Activated CD4-positive, alpha-beta T cell treated with anti-CD3 and anti-CD28 coated beads, Interleukin-2, Interleukin-6, amounts not matched to agents 100 ng/mL and 50 ng/mL, durations not matched to agents 16 hours and 8 hours (primary cell): ENCODE measurements at regions not wholly inside any gene's neighbourhood (a gene's known extent, or its start where the extent isn't known, plus 50 kb on each side); places are given as distances from the start of the nearest gene placed in this dataset.
"Not testable (repeated sequence)": the region's sequence is repeated elsewhere in the genome, so short reads cannot be mapped to it uniquely, and the experiment has no call there.

Source experiments
- DNase-seq: peaks from one replicate; pipeline ENCODE4 v3.0.0-alpha.2; 2020

GRCh38 chr4:155590796-155591585, 75.7 kb upstream of the GUCY1A1 start:
- no peak for DNase-seq

GRCh38 chr4:155588437-155588836, 78.2 kb upstream of the GUCY1A1 start:
- DNase-seq: no peak

DNA sequence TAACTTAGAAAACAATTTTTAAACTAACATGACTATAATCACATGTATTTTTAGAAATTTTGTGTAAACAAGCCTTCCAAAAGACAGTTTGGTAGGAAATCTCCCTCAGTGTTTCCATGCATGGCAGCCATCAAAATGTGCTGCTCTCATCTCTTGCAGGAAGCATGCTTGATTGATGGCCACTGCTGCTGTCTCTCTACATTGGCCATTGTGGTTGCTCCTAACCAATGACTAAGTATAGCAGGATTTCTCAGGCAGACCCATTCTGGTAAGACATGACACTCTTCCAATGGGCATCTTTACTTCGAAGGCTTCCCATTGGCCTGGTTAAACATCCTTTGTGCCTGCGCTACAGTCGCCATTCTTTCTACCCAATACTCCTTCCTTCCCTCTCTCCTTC, 78.9 kb upstream of the GUCY1A1 start:
- DNase-seq: no peak

GRCh38 chr4:155582971-155583437, 83.6 kb upstream of the GUCY1A1 start:
- DNase-seq: peak; percentile 16

GRCh38 chr4:155582041-155582440, 84.6 kb upstream of the GUCY1A1 start:
- DNase-seq: no peak

DNA sequence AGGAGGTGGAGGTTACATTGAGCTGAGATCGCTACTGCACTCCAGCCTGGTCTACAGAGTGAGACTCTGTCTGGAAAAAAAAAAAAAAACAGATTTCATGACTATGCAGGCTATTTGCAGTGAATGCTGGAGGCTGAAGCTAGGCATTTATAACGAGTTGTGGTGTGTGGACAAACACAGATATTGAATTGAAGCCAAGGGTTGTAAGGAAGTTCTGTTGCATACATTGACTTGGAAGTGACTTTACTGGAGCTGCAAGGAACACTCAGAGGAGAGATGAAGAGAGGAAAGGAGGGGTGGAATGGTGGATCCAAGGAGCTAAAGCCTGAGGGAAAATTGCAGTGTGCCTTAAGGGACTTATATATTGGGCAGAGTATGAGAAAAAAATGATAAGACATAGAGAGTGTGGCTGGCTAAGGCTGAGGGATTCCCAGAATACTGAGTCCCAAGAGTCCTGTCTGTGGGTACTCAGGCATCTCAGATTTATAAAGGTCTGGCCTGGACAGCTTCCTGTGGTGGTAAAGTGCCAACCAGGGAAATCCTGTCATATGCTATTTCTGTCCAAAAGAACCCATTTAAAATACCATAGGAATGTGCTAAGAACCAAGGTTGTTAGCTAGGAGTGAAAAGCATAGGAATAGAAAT, 87.8 kb upstream of the GUCY1A1 start:
- DNase-seq: no peak

GRCh38 chr4:155578219-155578618, 88.4 kb upstream of the GUCY1A1 start:
- DNase-seq: no peak

- DNase-seq: not testable (repeated sequence)
Observed at GRCh38 chr4:155574329-155574728, 92.3 kb upstream of the GUCY1A1 start.

DNA sequence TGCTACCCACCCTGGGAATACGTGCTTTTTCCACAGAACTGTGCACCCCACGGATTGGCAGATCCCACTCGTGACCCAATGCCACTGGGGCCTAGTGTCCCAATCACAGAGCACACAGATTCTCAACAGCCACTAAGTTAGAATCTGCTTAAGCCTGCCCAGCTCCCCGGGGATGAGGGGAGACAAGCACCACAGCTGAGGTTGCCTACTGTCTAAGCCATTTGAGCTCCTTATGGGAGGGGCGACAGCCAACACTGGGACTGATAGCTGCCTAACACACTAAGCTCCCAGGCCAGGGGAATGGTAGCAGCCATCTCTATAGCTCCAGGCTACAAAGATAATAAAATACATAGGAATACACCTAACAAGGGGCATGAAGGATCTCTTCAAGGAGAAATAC, 93.5 kb upstream of the GUCY1A1 start:
- no peak for DNase-seq

DNA sequence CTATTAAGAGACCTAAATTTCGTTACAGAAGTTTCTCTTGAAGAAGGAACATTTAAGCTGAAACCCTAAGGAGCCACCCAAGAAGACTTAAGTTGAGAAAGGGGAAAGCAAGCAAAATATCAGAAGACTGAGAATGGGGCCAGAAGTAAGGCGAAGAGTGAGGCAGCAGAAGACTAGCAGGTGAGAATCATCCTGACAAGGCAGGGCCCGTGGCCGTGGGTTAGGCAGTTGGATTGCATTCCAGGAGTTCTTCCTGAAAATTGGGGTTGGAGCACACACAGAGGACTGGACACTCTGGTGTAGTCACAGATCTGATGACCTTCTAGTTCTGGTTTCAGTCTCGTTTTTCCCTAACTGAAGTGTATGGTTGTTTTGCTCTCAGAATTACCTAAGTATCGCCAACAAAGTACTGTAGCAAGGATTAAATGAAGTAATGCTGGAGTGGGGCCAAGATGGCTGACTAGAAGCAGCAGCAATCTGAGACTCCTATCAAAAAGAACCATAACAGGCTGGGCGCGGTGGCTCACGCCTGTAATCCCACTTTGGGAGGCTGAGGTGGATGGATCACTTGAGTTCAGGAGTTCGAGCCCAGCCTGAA, 94.4 kb upstream of the GUCY1A1 start:
- DNase-seq: no peak

GRCh38 chr4:155571184-155571944, 95.3 kb upstream of the GUCY1A1 start:
- DNase-seq: no peak

DNA sequence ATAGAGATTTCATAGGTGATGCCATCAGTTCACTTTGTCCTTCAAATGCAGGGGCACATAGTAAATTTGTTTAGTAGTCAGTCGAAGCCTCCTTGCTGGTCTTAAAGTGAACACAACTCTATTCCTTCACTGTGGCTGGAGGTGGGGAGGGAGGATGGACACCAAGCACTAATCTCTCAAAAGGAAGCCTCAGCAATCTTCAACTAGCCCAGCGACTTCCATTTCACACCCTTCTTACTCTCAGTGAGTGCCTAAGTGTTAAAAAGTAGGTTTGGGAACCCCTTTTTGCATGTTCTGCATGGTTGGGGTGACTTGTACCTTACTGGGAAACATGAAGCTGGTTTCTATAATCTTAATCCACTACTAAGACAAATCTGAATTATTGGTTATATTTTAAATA, 96.0 kb upstream of the GUCY1A1 start:
- no peak for DNase-seq

DNA sequence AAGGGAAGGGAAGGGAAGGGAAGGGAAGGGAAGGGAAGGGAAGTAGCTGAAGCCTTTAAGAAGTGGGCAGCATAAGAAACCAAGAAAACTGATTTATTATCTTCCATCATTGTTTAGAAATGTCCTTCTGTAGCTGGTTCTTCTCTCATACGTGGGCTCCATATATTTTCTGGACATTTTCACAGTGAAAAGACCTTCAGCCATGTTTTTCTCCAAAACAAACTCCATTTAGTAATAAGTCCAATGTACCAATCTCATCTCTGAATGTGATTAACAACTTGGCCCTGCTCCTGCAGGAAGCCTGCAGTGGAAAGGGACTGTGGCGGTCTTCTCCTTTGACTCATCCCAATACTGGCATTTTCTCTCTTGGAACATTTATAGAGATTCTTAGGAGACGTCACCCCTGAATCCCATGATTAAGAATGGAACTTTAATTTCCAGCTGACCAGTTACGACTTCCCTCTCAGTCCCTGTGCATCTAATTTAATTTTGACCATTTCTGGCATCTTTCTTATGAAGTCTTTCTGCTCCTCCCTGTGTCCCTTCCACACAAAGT, 96.6 kb upstream of the GUCY1A1 start:
- no peak for DNase-seq

GRCh38 chr4:155569471-155569870, 97.2 kb upstream of the GUCY1A1 start:
- no peak for DNase-seq

DNA sequence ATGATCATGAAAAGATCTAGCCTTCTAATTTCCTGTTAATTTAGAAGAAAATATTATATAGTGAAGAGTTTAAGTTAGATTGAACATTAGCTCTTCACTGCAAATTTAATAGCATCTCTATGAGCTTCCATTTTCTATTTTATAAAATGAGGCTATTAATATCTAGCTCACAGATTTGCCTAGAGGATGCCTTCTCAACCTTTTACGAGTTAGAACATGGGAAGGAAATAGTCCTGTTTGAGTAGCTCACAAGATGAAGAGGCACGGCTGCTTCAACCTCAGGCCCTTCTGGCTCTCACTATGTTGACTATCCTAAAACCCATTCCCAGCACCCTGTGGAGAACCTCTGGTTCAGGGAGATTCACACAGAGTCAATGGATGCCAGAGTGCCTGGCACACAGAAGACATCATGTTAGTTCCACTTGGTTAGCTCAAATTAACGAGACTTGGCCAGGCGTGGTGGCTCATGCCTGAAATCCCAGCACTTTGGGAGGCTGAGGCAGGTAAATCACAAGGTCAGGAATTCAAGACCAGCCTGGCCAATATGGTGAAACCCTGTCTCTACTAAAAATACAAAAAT, 97.9 kb upstream of the GUCY1A1 start:
- DNase-seq: no peak

DNA sequence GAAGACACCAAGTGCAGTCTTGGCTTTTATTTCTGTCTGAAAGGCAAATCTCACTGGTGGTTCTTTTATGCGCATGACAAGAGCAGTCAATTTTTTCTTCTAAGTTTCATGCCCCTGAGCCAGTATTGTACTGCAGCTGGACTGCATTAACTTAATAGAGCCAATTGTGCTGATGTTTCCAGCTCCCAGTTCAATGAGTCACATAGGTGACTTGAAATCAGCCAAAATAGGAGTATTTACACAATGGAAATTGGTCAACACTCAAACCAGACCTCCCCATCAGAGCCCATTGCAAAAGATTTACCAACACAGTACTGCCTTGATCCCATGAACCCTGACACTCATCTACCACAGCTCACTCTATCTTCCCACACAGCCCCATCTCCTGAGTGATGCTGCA, 100.3 kb upstream of the GUCY1A1 start:
- no peak for DNase-seq

GRCh38 chr4:155565776-155566175, 100.9 kb upstream of the GUCY1A1 start:
- DNase-seq: no peak

- no peak for DNase-seq
Observed at GRCh38 chr4:155565330-155565729, 101.3 kb upstream of the GUCY1A1 start.

GRCh38 chr4:155564880-155565279, 101.8 kb upstream of the GUCY1A1 start:
- DNase-seq: no peak

DNA sequence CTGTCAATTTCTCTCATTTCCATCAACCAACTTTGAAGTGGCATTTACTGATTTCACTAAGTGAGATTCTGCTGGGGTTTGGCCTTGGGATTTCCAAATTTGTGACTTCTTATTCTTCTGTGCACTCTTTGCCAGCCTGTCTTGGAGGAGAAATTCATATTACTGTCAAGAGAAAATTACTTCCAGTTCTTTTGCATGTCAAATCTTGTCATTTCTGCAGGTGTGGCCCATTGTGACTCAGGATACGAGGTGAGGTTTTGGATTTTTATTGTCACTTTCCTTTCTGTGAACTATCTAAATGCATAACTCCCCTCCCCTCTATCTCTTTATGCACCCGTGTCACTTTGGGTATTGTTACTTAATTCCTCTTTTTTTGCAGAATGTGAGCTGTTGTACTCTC, 102.6 kb upstream of the GUCY1A1 start:
- DNase-seq: no peak

DNA sequence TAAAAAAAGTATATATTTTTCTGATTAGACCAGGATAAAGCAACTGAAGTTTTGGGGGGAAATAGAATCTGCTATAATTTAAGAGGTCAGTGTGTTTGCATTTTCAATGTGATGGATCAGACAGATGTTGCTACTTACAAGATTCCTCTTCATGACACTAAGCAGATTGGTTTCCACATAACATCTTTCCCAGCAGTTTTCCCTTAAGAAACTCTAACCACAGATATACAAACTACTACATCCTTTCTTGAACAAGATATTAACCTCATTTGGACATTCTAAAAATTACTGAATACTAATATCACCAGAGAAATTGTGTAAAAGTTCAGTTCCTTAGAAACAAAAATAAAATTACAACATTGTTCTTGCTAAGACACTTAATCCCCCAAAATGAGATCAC, 106.7 kb upstream of the GUCY1A1 start:
- DNase-seq: no peak

GRCh38 chr4:155552180-155552579, 114.5 kb upstream of the GUCY1A1 start:
- no peak for DNase-seq

DNA sequence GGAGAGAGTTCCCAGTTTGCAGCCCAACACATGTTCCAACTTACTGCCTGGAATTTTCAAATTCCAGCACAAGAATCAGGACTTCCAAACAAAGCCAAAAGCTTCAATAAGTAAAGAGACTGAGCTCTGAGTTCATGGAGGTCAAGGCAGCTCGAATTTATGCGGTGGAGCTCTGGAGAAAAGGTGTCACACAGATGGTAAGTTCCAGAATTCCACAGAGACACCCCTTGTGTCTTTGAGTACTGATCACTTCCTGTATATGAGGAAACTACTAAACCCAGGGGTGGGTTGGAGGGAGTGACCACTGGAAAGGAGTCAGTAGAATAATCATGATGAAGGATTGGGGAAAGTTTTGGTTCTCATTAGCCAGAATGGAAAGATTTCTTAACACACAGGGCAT, 118.5 kb upstream of the GUCY1A1 start:
- no peak for DNase-seq
